Osteocyte (in vitro differentiated cells): ENCODE measurements at regions not wholly inside any gene's neighbourhood (a gene's known extent, or its start where the extent isn't known, plus 50 kb on each side); places are given as distances from the start of the nearest gene placed in this dataset.

Experiments
- DNase-seq: peaks from one replicate; pipeline ENCODE4 v3.0.0; 2021; ENCODE audit warnings: mixed read lengths; ENCODE audit not compliant: unreplicated experiment; ENCODE audit errors: extremely low spot score
- H3K27ac Mint-ChIP-seq: one replicate; pipeline ENCODE4 v1.8.0; 2021; ENCODE audit warnings: mild to moderate bottlenecking, mixed read lengths; ENCODE audit not compliant: unreplicated experiment
- H3K27me3 Mint-ChIP-seq: one replicate; pipeline ENCODE4 v1.8.0; 2021; ENCODE audit warnings: mixed read lengths; ENCODE audit not compliant: unreplicated experiment
- H3K36me3 Mint-ChIP-seq: one replicate; pipeline ENCODE4 v1.8.0; 2021; ENCODE audit warnings: mixed read lengths; ENCODE audit not compliant: unreplicated experiment
- H3K4me1 Mint-ChIP-seq: one replicate; pipeline ENCODE4 v1.8.0; 2021; ENCODE audit warnings: mixed read lengths; ENCODE audit not compliant: unreplicated experiment
- H3K4me3 Mint-ChIP-seq: one replicate; pipeline ENCODE4 v1.8.0; 2021; ENCODE audit warnings: mild to moderate bottlenecking, moderate library complexity, mixed read lengths; ENCODE audit not compliant: unreplicated experiment
- H3K9me3 Mint-ChIP-seq: one replicate; pipeline ENCODE4 v1.8.0; 2021; ENCODE audit warnings: mixed read lengths; ENCODE audit not compliant: unreplicated experiment
- CTCF ChIP-seq: fragments of 200-600 bp; sonication (generic); IDR thresholded peaks from 2 replicates; pipeline ENCODE4 v1.5.0; 2021; ENCODE audit warnings: antibody characterized with exemption, mild to moderate bottlenecking, moderate library complexity

GRCh38 chr9:119859128-119859527, 489.9 kb upstream of the BRINP1 start:
- no peaks in the 10 kb centered on the region for H3K36me3 Mint-ChIP-seq
- DNase-seq = peak; percentile 23
- no peak for TF ChIP-seq CTCF
- H3K9me3 Mint-ChIP-seq = no peaks in the 10 kb centered on the region
- H3K27me3 Mint-ChIP-seq = no peaks in the 10 kb centered on the region
- H3K4me3 Mint-ChIP-seq = no peak overlapping the region
- no peak overlapping the region for H3K27ac Mint-ChIP-seq
- H3K4me1 Mint-ChIP-seq = no peaks in the 10 kb centered on the region

GRCh38 chr9:119853126-119853525, 483.9 kb upstream of the BRINP1 start:
- no peak overlapping the region for H3K4me3 Mint-ChIP-seq
- DNase-seq = no peak
- no peaks in the 10 kb centered on the region for H3K4me1 Mint-ChIP-seq
- H3K9me3 Mint-ChIP-seq = peaks cover 1% of the 10 kb centered on the region
- H3K27me3 Mint-ChIP-seq = no peaks in the 10 kb centered on the region
- H3K36me3 Mint-ChIP-seq = no peaks in the 10 kb centered on the region
- TF ChIP-seq CTCF = no peak
- no peak overlapping the region for H3K27ac Mint-ChIP-seq

GRCh38 chr9:119852390-119852789, 483.2 kb upstream of the BRINP1 start:
- Mint-ChIP-seq H3K4me1 (no peaks in the 10 kb centered on the region), H3K36me3 (no peaks in the 10 kb centered on the region), H3K9me3 (peaks cover 9% of the 10 kb centered on the region), H3K4me3 (no peak overlapping the region), H3K27ac (no peak overlapping the region), H3K27me3 (no peaks in the 10 kb centered on the region)
- no peak for DNase-seq
- no peak for TF ChIP-seq CTCF

- Mint-ChIP-seq H3K9me3 (peaks cover 16% of the 10 kb centered on the region), H3K27me3 (no peaks in the 10 kb centered on the region)
Measured at GRCh38 chr9:119844431-119844830, 475.2 kb upstream of the BRINP1 start.

GRCh38 chr9:119841016-119841415, 471.8 kb upstream of the BRINP1 start:
- Mint-ChIP-seq H3K27ac (no peak overlapping the region), H3K4me1 (no peaks in the 10 kb centered on the region), H3K9me3 (no peaks in the 10 kb centered on the region), H3K36me3 (no peaks in the 10 kb centered on the region), H3K27me3 (no peaks in the 10 kb centered on the region), H3K4me3 (no peak overlapping the region)
- no peak for DNase-seq
- TF ChIP-seq CTCF = no peak

More at GRCh38 chr9:119844431-119844830, 475.2 kb upstream of the BRINP1 start:
- TF ChIP-seq CTCF = no peak
- H3K27ac Mint-ChIP-seq = no peak overlapping the region
- H3K4me3 Mint-ChIP-seq = no peak overlapping the region
- no peaks in the 10 kb centered on the region for H3K4me1 Mint-ChIP-seq
- no peaks in the 10 kb centered on the region for H3K36me3 Mint-ChIP-seq
- DNase-seq = no peak
